ENCODE measurements at regions not wholly inside any gene's neighbourhood (a gene's known extent, or its start where the extent isn't known, plus 50 kb on each side); places are given as distances from the start of the nearest gene placed in this dataset.
A peak's percentile ranks its signal among the peaks of the same experiment; 100 is the strongest.

DNA sequence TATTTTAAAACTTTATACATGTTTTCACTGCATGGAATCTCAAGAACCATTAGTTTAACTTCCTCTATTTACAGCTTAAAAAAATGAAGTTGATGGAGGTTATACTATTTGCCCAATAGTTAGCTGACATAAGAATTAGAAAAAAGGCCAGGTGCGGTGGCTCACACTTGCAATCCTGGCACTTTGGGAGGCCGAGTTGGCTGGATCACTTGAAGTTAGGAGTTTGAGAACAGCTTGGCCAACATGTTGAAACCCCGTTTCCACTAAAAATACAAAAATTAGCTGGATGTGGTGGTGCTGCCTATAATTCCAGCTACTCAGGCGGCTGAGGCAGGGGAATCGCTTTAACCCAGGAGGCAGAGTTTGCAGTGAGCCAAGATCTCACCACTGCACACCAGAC is 125.1 kb upstream of the CDH19 start:
- H3K36me3 ChIP-seq: no peaks in the 10 kb centered on the region
- no peaks in the 10 kb centered on the region for H3K27me3 ChIP-seq

DNA sequence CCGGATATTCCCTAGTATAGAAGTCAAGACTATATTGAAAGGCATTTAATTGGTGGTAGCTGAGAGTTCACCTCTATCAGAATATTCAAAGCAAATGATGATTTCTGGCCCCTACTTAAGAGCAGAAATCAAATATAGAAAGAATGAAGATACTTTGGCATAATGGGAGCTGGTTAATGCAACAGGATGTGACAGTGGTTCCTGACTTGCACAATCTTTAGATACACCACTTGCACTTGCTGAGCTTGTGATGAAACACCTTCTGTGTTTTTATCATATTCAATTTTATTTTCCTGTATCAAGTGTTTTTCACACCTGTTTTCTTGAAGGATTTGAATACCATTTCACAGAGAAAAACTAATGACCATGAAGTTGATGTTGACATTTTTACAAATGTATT is 124.1 kb upstream of the CDH19 start:
- Histone ChIP-seq H3K27me3 (no peaks in the 10 kb centered on the region), H3K27ac (no peak overlapping the region), H3K36me3 (no peaks in the 10 kb centered on the region), H3K9me3 (no peaks in the 10 kb centered on the region), H3K4me2 (no peak overlapping the region), H4K20me1 (no peaks in the 10 kb centered on the region), H3K9ac (no peak overlapping the region), H3K4me3 (no peak overlapping the region), H3K4me1 (0 out of 2 replicates have a peak, but pooled peaks cover 3% of the 10 kb centered on the region)
- no peak for TF ChIP-seq Cebpa-rat (IDR thresholded peaks at IDR 0.05)

More for the DNA sequence above, 125.1 kb upstream of the CDH19 start:
- Histone ChIP-seq H3K9me3 (no peaks in the 10 kb centered on the region), H3K27ac (no peak overlapping the region), H3K4me1 (no peaks in the 10 kb centered on the region), H4K20me1 (no peaks in the 10 kb centered on the region), H3K9ac (no peak overlapping the region), H3K4me3 (no peak overlapping the region), H3K4me2 (no peak overlapping the region)
- no peak for TF ChIP-seq Cebpa-rat (IDR thresholded peaks at IDR 0.05)

DNA sequence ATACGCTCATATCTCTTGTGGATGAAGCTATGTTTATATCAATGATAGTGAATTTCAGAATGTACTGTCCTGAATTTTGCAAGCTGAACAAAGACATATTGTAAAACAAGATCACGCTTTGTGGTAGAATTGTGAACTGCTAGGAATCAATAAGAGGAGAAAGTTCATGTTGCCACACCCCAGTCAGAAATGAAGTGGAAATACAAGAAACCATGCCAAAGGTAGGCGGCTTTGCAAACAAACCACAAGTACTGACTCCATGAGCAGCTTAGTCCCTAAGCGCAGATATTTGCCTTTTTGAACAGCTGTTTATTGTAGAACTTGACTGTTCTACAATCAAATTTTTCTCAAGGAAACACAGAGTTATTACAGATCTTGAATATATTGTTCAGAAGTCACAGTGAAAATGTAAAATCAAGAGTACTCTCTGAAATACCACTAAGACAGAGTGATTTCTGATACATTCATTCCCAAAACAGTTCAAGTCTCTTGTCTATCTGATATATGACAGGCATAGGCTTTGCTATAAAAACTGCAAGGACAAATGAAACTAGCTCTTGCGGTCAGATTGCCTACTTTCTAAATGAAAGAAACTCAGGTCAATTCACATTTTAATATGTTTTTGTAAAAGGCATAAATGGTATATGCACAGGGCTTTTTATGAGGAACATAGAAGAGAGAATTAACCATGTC is 120.9 kb upstream of the CDH19 start:
- Histone ChIP-seq H3K4me3 (no peak overlapping the region), H3K27ac (no peak overlapping the region), H3K9me3 (peaks cover 3% of the 10 kb centered on the region; the same call in 1 of the 2 replicates), H3K4me1 (0 out of 2 replicates have a peak, but pooled peaks cover 13% of the 10 kb centered on the region), H3K4me2 (no peak overlapping the region), H3K9ac (no peak overlapping the region), H3K36me3 (no peaks in the 10 kb centered on the region), H4K20me1 (no peaks in the 10 kb centered on the region), H3K27me3 (no peaks in the 10 kb centered on the region)
- TF ChIP-seq Cebpa-rat (IDR thresholded peaks at IDR 0.05): no peak

DNA sequence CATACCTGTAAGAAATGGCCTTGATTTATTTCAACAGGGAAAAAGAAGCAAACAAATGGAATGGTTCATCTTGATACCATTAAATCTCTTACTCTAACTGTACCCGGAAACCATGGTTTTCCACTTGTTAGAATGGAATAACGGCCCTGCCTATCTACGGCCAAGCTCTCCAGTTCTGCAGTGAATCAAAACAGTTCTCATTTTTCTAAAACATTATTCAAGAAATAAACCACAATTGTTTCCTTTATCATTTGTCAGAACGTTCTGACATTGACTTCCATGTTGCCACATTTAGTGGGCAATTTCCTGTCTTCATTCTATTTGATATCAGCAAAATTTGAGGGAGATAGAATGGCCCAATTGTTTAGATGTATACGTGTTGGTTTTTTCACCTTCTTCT is 118.8 kb upstream of the CDH19 start:
- no peak for TF ChIP-seq Cebpa-rat (IDR thresholded peaks at IDR 0.05)
- Histone ChIP-seq H4K20me1 (no peaks in the 10 kb centered on the region), H3K4me3 (no peak overlapping the region), H3K36me3 (no peaks in the 10 kb centered on the region), H3K4me2 (peak overlapping the region; percentile 15), H3K27ac (no peak overlapping the region), H3K9me3 (peaks cover 3% of the 10 kb centered on the region; the same call in 1 of the 2 replicates), H3K27me3 (no peaks in the 10 kb centered on the region), H3K4me1 (0 out of 2 replicates have a peak, but pooled peaks cover 13% of the 10 kb centered on the region), H3K9ac (no peak overlapping the region)

DNA sequence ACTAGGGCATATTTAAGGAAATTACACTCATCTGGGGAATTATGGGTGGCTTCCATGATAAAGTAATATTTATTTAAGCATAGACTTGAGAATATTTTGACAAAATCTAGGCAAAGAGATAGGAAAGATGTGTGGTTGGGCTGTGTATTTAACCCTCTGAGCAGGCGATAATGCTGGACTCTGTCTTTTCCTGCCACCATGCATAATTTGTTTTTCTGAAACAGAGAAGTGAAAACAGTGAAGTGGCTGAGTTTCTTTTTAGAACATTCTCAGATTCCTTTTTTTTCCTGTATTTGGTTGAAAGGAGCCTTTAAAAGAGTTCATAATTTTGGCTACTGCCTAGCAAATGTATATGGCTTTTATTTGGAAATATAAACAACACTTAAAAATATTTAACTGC is 104.8 kb upstream of the CDH19 start:
- Histone ChIP-seq H4K20me1 (no peaks in the 10 kb centered on the region), H3K36me3 (no peaks in the 10 kb centered on the region), H3K27me3 (no peaks in the 10 kb centered on the region), H3K9ac (no peak overlapping the region), H3K27ac (no peak overlapping the region), H3K4me2 (no peak overlapping the region), H3K9me3 (no peaks in the 10 kb centered on the region), H3K4me3 (no peak overlapping the region), H3K4me1 (no peaks in the 10 kb centered on the region)
- TF ChIP-seq Cebpa-rat (IDR thresholded peaks at IDR 0.05): no peak

DNA sequence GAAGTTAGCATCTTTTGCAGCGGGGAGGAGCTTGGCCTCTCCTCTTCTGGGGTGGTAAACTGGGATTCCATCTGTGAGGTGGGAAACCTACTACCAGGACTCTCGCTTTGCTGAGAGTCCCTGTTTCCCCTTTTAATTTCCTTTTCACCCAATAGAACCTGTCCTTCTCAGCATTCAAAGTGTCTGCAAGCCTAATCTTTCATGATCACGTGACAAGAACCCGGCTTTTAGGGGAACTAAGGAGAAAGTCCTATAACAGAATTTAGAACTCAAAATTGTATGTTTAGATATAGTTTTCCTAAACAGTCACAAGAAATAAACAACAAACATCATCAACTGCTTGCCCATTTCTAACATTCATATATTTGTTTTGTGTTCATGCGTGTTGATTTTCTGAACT is 103.6 kb upstream of the CDH19 start:
- Histone ChIP-seq H3K27ac (no peak overlapping the region), H3K36me3 (no peaks in the 10 kb centered on the region), H3K4me2 (no peak overlapping the region), H3K4me1 (no peaks in the 10 kb centered on the region), H4K20me1 (no peaks in the 10 kb centered on the region), H3K4me3 (no peak overlapping the region), H3K9ac (no peak overlapping the region), H3K27me3 (no peaks in the 10 kb centered on the region), H3K9me3 (no peaks in the 10 kb centered on the region)
- TF ChIP-seq Cebpa-rat (IDR thresholded peaks at IDR 0.05): no peak

DNA sequence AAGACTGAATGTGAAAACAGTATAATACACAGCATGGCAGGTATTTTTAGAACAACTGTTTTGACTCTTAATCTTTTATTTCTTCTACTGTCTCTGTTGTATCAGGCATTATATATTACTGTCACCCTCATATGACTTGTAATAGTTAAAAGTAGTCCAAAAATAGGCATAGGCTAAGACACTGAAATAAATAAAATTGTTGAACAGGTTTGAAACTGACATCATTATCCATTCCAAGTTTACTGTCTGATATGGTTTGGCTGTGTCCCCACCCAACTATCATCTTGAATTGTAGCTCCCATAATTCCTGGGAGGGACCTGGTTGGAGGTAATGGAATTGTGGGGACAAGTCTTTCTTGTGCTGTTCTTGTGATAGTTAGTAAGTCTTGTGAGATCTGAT is 91.4 kb upstream of the CDH19 start:
- Histone ChIP-seq H3K4me1 (no peaks in the 10 kb centered on the region), H3K4me3 (no peak overlapping the region), H3K9me3 (no peaks in the 10 kb centered on the region), H3K27ac (no peak overlapping the region), H3K9ac (no peak overlapping the region), H3K4me2 (no peak overlapping the region), H3K36me3 (no peaks in the 10 kb centered on the region), H4K20me1 (no peaks in the 10 kb centered on the region), H3K27me3 (no peaks in the 10 kb centered on the region)
- TF ChIP-seq Cebpa-rat (IDR thresholded peaks at IDR 0.05): no peak

DNA sequence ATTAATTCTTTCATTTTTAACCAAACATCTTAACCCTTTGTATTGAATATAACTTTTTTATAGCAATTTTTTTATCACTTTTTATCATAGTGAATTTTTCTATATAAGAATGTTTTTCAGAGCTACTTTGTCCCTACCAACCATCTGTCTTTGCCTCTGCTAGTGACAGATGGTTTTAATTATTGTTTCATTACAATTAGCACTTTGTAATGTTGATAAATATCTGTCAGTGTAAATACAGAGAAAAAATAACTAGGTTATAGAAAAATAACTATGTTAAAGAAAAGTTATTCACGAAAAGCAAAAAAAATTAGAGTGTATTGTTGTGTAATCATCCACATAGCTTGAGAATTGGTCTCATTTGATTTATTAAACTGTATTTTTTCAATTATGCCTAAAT is 91.0 kb upstream of the CDH19 start:
- Histone ChIP-seq H3K4me1 (no peaks in the 10 kb centered on the region), H3K4me2 (no peak overlapping the region), H3K9me3 (no peaks in the 10 kb centered on the region), H3K36me3 (no peaks in the 10 kb centered on the region), H3K9ac (no peak overlapping the region), H4K20me1 (no peaks in the 10 kb centered on the region), H3K27ac (no peak overlapping the region), H3K27me3 (no peaks in the 10 kb centered on the region), H3K4me3 (no peak overlapping the region)
- no peak for TF ChIP-seq Cebpa-rat (IDR thresholded peaks at IDR 0.05)

DNA sequence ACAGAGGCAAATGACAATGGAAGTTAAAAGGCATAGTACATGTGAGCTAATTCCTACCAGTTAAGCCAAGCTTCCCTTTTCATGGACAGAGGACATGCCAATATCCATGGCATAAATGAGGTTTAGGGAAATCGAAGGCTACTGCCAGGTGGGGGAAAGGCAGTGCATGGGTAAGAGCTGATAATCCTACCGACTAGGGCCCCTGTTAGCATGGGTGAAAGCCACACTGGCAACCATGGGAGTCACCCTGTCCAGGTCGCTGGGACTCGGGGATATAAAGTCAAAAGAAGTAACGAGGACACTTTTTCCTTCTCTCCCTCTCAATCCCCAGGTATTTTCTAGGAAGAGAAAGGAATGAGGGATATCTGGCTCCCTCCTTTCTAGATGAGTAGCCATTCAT is 83.7 kb upstream of the CDH19 start:
- Histone ChIP-seq H3K27ac (no peak overlapping the region), H3K27me3 (no peaks in the 10 kb centered on the region), H3K36me3 (no peaks in the 10 kb centered on the region), H3K9me3 (peaks cover 29% of the 10 kb centered on the region), H3K4me1 (no peaks in the 10 kb centered on the region), H3K4me3 (no peak overlapping the region), H3K4me2 (no peak overlapping the region), H4K20me1 (no peaks in the 10 kb centered on the region), H3K9ac (no peak overlapping the region)
- no peak for TF ChIP-seq Cebpa-rat (IDR thresholded peaks at IDR 0.05)

DNA sequence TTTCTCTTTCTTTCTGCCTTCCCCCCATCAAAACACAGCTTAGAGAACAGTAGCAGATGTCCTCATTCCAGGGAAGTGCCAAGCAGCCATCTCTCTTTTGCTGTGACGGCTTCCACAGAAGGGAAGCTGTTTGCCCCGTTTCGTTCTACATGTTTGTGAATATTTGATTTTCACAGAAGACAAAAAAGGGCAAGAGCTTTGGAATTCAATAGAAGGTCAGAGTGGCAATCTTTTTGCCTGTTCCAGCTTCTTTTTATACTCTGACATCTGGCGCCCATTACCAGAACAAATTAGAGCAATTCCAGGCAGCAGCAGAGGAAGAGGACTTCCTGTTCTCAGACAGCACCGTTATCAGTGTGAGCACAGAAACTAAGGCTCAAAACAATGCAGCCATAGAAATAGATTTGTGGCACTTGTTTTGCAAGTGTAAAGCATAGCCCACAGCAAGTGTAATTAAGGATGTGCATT is 79.0 kb upstream of the CDH19 start:
- H3K4me1 ChIP-seq: no peaks in the 10 kb centered on the region
- H3K4me2 ChIP-seq: no peak overlapping the region
- H3K27me3 ChIP-seq: no peaks in the 10 kb centered on the region
- H3K27ac ChIP-seq: no peak overlapping the region
- no peaks in the 10 kb centered on the region for H3K36me3 ChIP-seq
- H3K4me3 ChIP-seq: no peak overlapping the region
- peaks cover 26% of the 10 kb centered on the region for H3K9me3 ChIP-seq
- H4K20me1 ChIP-seq: no peaks in the 10 kb centered on the region
- no peak for TF ChIP-seq Cebpa-rat (IDR thresholded peaks at IDR 0.05)
- no peak overlapping the region for H3K9ac ChIP-seq

DNA sequence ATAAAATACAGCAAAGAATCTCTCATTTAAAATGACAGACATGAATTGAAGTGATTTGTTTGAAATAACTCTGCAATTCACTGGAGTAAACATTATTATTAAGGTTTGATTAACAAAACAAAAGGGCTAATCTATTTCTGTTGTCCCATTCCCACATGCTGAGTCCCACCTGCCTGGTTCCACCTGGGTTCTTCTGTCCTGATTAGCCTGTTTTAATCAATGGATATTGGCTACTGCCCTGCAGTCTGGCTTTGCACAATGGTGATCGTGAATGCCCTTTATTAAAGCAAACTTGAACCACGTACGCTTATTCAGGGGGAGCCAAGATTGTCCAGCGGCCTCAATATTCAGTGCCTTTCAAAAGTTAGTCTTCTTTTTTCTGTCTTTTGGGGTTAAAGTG is 72.8 kb upstream of the CDH19 start:
- H3K27ac ChIP-seq: no peak overlapping the region
- H3K4me2 ChIP-seq: no peak overlapping the region
- no peaks in the 10 kb centered on the region for H3K27me3 ChIP-seq
- H3K36me3 ChIP-seq: no peaks in the 10 kb centered on the region
- H3K4me3 ChIP-seq: no peak overlapping the region
- H3K9ac ChIP-seq: no peak overlapping the region
- no peaks in the 10 kb centered on the region for H4K20me1 ChIP-seq
- no peak for TF ChIP-seq Cebpa-rat (IDR thresholded peaks at IDR 0.05)
- peaks cover 8% of the 10 kb centered on the region for H3K9me3 ChIP-seq
- no peaks in the 10 kb centered on the region for H3K4me1 ChIP-seq
